H9 (cell line): ENCODE measurements at regions not wholly inside any gene's neighbourhood (a gene's known extent, or its start where the extent isn't known, plus 50 kb on each side); places are given as distances from the start of the nearest gene placed in this dataset.

Source experiments
- DNase-seq: peaks from one replicate; pipeline ENCODE4 v3.0.0-alpha.2; 2017
- H2AFZ ChIP-seq: one replicate; pipeline ENCODE4 v1.6.1; 2013; ENCODE audit warnings: mild to moderate bottlenecking, low read length, control low read depth, moderate library complexity
- H2AK5ac ChIP-seq: 2 replicates; pipeline ENCODE4 v1.6.1; 2013; ENCODE audit warnings: low read length, control low read depth, mixed read lengths; ENCODE audit not compliant: insufficient read length
- H2BK120ac ChIP-seq: one replicate; pipeline ENCODE4 v1.6.1; 2013; ENCODE audit warnings: low read depth, mild to moderate bottlenecking, low read length, control low read depth, inconsistent platforms; ENCODE audit not compliant: poor library complexity, severe bottlenecking
- H2BK12ac ChIP-seq: 2 replicates; pipeline ENCODE4 v1.6.1; 2013; ENCODE audit warnings: low read length, control low read depth, mixed read lengths, low read depth; ENCODE audit not compliant: insufficient read length
- H2BK15ac ChIP-seq: 2 replicates; pipeline ENCODE4 v1.6.1; 2013; ENCODE audit warnings: low read depth, low read length, control low read depth
- H2BK20ac ChIP-seq: one replicate; pipeline ENCODE4 v1.6.1; 2013; ENCODE audit warnings: low read depth, mild to moderate bottlenecking, low read length, control low read depth, inconsistent platforms; ENCODE audit not compliant: poor library complexity, severe bottlenecking
- H2BK5ac ChIP-seq: 2 replicates; pipeline ENCODE4 v1.6.1; 2013; ENCODE audit warnings: low read length, control low read depth, mixed read lengths; ENCODE audit not compliant: insufficient read length
- H3K14ac ChIP-seq: 2 replicates; pipeline ENCODE4 v1.6.1; 2013; ENCODE audit warnings: low read length, control low read depth; ENCODE audit not compliant: insufficient read depth
- H3K18ac ChIP-seq: 2 replicates; pipeline ENCODE4 v1.6.1; 2013; ENCODE audit warnings: low read depth, mild to moderate bottlenecking, mixed read lengths, low read length, control low read depth; ENCODE audit not compliant: insufficient read length
- H3K23ac ChIP-seq: 2 replicates; pipeline ENCODE4 v1.6.1; 2013; ENCODE audit warnings: low read length, control low read depth, mixed read lengths, low read depth; ENCODE audit not compliant: insufficient read length
- H3K23me2 ChIP-seq: 2 replicates; pipeline ENCODE4 v1.6.1; 2013; ENCODE audit warnings: low read depth, mild to moderate bottlenecking, mixed read lengths, low read length, control low read depth; ENCODE audit not compliant: insufficient read length, poor library complexity, severe bottlenecking
- H3K27ac ChIP-seq: 2 replicates; pipeline ENCODE4 v1.5.1; 2013; ENCODE audit warnings: low read length, control low read depth, mixed read lengths, low read depth; ENCODE audit not compliant: insufficient read length
- H3K27me3 ChIP-seq: 2 replicates; pipeline ENCODE4 v1.6.1; 2013; ENCODE audit warnings: low read length, control low read depth, inconsistent platforms; ENCODE audit not compliant: insufficient read depth
- H3K4ac ChIP-seq: 2 replicates; pipeline ENCODE4 v1.6.1; 2013; ENCODE audit warnings: low read depth, mild to moderate bottlenecking, control low read depth, inconsistent platforms, low read length, moderate library complexity
- H3K4me1 ChIP-seq: 2 replicates; pipeline ENCODE4 v1.6.1; 2013; ENCODE audit warnings: low read length, control low read depth, inconsistent platforms; ENCODE audit not compliant: insufficient read depth
- H3K4me2 ChIP-seq: 2 replicates; pipeline ENCODE4 v1.6.1; 2013; ENCODE audit warnings: low read length, control low read depth, mixed read lengths; ENCODE audit not compliant: insufficient read length, insufficient read depth
- H3K56ac ChIP-seq: 2 replicates; pipeline ENCODE4 v1.6.1; 2013; ENCODE audit warnings: low read depth, mild to moderate bottlenecking, mixed read lengths, low read length, control low read depth; ENCODE audit not compliant: insufficient read length
- H3K79me1 ChIP-seq: 2 replicates; pipeline ENCODE4 v1.6.1; 2013; ENCODE audit warnings: low read depth, mild to moderate bottlenecking, moderate library complexity, low read length, control low read depth, inconsistent platforms; ENCODE audit not compliant: insufficient read depth, poor library complexity, severe bottlenecking
- H3K79me2 ChIP-seq: 2 replicates; pipeline ENCODE4 v1.6.1; 2013; ENCODE audit warnings: low read length, control low read depth, inconsistent platforms; ENCODE audit not compliant: insufficient read depth
- H3K9ac ChIP-seq: 2 replicates; pipeline ENCODE4 v1.6.1; 2013; ENCODE audit warnings: low read length, control low read depth, mixed read lengths; ENCODE audit not compliant: insufficient read length; ENCODE audit errors: extremely low read depth
- H3K9me3 ChIP-seq: one replicate; pipeline ENCODE4 v1.6.1; 2013; ENCODE audit warnings: low read depth, low read length, inconsistent platforms; ENCODE audit not compliant: control insufficient read depth
- H3T11ph ChIP-seq: one replicate; pipeline ENCODE4 v1.6.1; 2013; ENCODE audit warnings: mild to moderate bottlenecking, low read length, control low read depth, inconsistent platforms
- H4K20me1 ChIP-seq: one replicate; pipeline ENCODE4 v1.6.1; 2013; ENCODE audit not compliant: control insufficient read depth, insufficient read length, insufficient read depth
- H4K5ac ChIP-seq: 2 replicates; pipeline ENCODE4 v1.6.1; 2013; ENCODE audit warnings: low read depth, mild to moderate bottlenecking, mixed read lengths, low read length, control low read depth; ENCODE audit not compliant: insufficient read length
- H4K8ac ChIP-seq: replicated peaks from 2 replicates; pipeline ENCODE4 v1.6.1; 2013; ENCODE audit warnings: low read length, control low read depth, mixed read lengths, low read depth; ENCODE audit not compliant: insufficient read length
- H4K91ac ChIP-seq: 2 replicates; pipeline ENCODE4 v1.6.1; 2013; ENCODE audit warnings: low read depth, mild to moderate bottlenecking, moderate library complexity, mixed read lengths, low read length, control low read depth; ENCODE audit not compliant: insufficient read length
- H3K27ac Mint-ChIP-seq, 3 experiments: 2 replicates in 2 of 3; 3 replicates in 1 of 3; pipeline ENCODE4 v1.8.0; 2020 to 2021; ENCODE audit warnings: mixed read lengths in 3 of 3, mild to moderate bottlenecking in 1 of 3, moderate library complexity in 1 of 3
- H3K27me3 Mint-ChIP-seq: 2 replicates; pipeline ENCODE4 v1.8.0; 2021; ENCODE audit warnings: low read depth, mild to moderate bottlenecking, moderate library complexity, mixed read lengths
- H3K36me3 Mint-ChIP-seq, 3 experiments: 2 replicates in 2 of 3; 3 replicates in 1 of 3; pipeline ENCODE4 v1.8.0; 2020 to 2021; ENCODE audit warnings: low read depth in 3 of 3, mixed read lengths in 3 of 3; ENCODE audit not compliant: insufficient read depth in 1 of 3
- H3K4me1 Mint-ChIP-seq, 2 experiments: 2 replicates each; pipeline ENCODE4 v1.8.0; 2020; ENCODE audit warnings: mixed read lengths in 2 of 2
- H3K4me3 Mint-ChIP-seq, 2 experiments: 2 replicates in 1 of 2; 3 replicates in 1 of 2; pipeline ENCODE4 v1.8.0; 2020 to 2021; ENCODE audit warnings: mild to moderate bottlenecking in 2 of 2, mixed read lengths in 2 of 2, moderate library complexity in 1 of 2
- H3K9me3 Mint-ChIP-seq, 2 experiments: 2 replicates in 1 of 2; 3 replicates in 1 of 2; pipeline ENCODE4 v1.8.0; 2020; ENCODE audit warnings: mild to moderate bottlenecking in 2 of 2, mixed read lengths in 2 of 2, moderate library complexity in 1 of 2
- TF ChIP-seq, protein P1 (sequence below): fragments of 200-600 bp; sonication (generic); conservative IDR thresholded peaks from 3 replicates; pipeline ENCODE4 v1.8.0; 2021; ENCODE audit warnings: antibody characterized with exemption, mild to moderate bottlenecking

DNA sequence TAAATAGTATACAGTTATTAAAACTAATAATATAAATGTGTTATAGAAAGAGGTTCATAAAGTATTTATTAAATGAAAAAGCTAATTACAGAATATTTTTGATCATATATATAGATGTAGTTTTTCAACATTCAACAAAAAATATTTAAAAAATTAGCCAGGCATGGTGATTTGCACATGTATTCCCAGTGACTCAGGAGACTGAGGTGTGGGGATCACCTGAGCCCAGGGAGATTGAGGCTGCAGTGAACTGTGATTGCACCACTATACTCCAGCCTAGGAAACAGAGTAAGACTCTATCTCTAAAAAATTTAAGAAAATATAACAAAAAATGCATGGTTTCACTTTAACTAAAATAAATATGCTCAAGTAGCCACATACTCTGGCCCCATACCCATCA is 118.0 kb upstream of the SEMA3C start:
- Histone ChIP-seq H3K4ac (no peak overlapping the region), H3K27ac (no peak overlapping the region), H4K5ac (no peak overlapping the region), H2BK15ac (no peak overlapping the region), H2AFZ (no peak overlapping the region), H3K4me1 (no peaks in the 10 kb centered on the region), H3K9ac (no peak overlapping the region), H2BK120ac (no peak overlapping the region), H3K27me3 (no peaks in the 10 kb centered on the region), H2AK5ac (no peak overlapping the region), H4K8ac (no peak overlapping the region), H3K56ac (no peak overlapping the region), H3K79me2 (no peaks in the 10 kb centered on the region), H2BK12ac (no peak overlapping the region), H3K18ac (no peak overlapping the region), H4K20me1 (no peaks in the 10 kb centered on the region), H3K4me2 (no peak overlapping the region), H4K91ac (no peak overlapping the region), H3K14ac (no peak overlapping the region), H3K79me1 (no peaks in the 10 kb centered on the region), H3T11ph (no peak overlapping the region), H3K9me3 (no peaks in the 10 kb centered on the region), H3K23me2 (no peaks in the 10 kb centered on the region), H2BK20ac (no peak overlapping the region), H2BK5ac (no peak overlapping the region), H3K23ac (no peak overlapping the region)
- Mint-ChIP-seq H3K27ac (no peak overlapping the region), H3K4me3 (no peak overlapping the region), H3K9me3 (no peaks in the 10 kb centered on the region), H3K4me1 (no peaks in the 10 kb centered on the region), H3K27me3 (no peaks in the 10 kb centered on the region), H3K36me3 (peaks cover 0 to 10% (median 0%) of the 10 kb centered on the region in 3 experiments; a peak in 3 of 7 replicates)
- TF ChIP-seq, protein P1, sequence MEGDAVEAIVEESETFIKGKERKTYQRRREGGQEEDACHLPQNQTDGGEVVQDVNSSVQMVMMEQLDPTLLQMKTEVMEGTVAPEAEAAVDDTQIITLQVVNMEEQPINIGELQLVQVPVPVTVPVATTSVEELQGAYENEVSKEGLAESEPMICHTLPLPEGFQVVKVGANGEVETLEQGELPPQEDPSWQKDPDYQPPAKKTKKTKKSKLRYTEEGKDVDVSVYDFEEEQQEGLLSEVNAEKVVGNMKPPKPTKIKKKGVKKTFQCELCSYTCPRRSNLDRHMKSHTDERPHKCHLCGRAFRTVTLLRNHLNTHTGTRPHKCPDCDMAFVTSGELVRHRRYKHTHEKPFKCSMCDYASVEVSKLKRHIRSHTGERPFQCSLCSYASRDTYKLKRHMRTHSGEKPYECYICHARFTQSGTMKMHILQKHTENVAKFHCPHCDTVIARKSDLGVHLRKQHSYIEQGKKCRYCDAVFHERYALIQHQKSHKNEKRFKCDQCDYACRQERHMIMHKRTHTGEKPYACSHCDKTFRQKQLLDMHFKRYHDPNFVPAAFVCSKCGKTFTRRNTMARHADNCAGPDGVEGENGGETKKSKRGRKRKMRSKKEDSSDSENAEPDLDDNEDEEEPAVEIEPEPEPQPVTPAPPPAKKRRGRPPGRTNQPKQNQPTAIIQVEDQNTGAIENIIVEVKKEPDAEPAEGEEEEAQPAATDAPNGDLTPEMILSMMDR: no peak
- no peak for DNase-seq
